Stimulated activated CD8-positive, alpha-beta memory T cell treated with anti-CD3 and anti-CD28 coated beads, Interleukin-4, amount 100 ng/mL, for 24 hours (primary cell): ENCODE measurements at regions not wholly inside any gene's neighbourhood (a gene's known extent, or its start where the extent isn't known, plus 50 kb on each side); places are given as distances from the start of the nearest gene placed in this dataset.
"Not testable (repeated sequence)": the region's sequence is repeated elsewhere in the genome, so short reads cannot be mapped to it uniquely, and the experiment has no call there.

Experiments
- DNase-seq: peaks from one replicate; pipeline ENCODE4 v3.0.0-alpha.2; 2020; ENCODE audit warnings: low read depth

GRCh38 chrX:150052226-150052625, 113.9 kb upstream of the EOLA2 start:
- DNase-seq: no peak

GRCh38 chrX:150058728-150059127, 120.4 kb upstream of the EOLA2 start:
- DNase-seq: no peak

GRCh38 chrX:150060406-150060805, 122.1 kb upstream of the EOLA2 start:
- DNase-seq: no peak

GRCh38 chrX:150062292-150063137, 124.2 kb upstream of the EOLA2 start:
- no peak for DNase-seq

GRCh38 chrX:150063138-150063518, 124.8 kb upstream of the EOLA2 start:
- DNase-seq: no peak

- no peak for DNase-seq
Measured at GRCh38 chrX:150063674-150064073, 125.4 kb upstream of the EOLA2 start.

GRCh38 chrX:150074175-150074574, 135.9 kb upstream of the EOLA2 start:
- no peak for DNase-seq

- no peak for DNase-seq
Measured at GRCh38 chrX:150080497-150080896, 142.2 kb upstream of the EOLA2 start.

- DNase-seq: no peak
Measured at GRCh38 chrX:150081076-150081475, 142.8 kb upstream of the EOLA2 start.

GRCh38 chrX:150084496-150085229, 146.4 kb upstream of the EOLA2 start:
- DNase-seq: no peak

- no peak for DNase-seq
Measured at GRCh38 chrX:150085881-150086280, 147.6 kb upstream of the EOLA2 start.

- no peak for DNase-seq
Measured at GRCh38 chrX:150086371-150086770, 148.1 kb upstream of the EOLA2 start.

GRCh38 chrX:150087612-150088011, 149.3 kb upstream of the EOLA2 start:
- no peak for DNase-seq

- DNase-seq: no peak
Measured at GRCh38 chrX:150088042-150088441, 149.8 kb upstream of the EOLA2 start.

- DNase-seq: no peak
Measured at GRCh38 chrX:150088766-150089518, 150.7 kb upstream of the EOLA2 start.

GRCh38 chrX:150091300-150091699, 153.0 kb upstream of the EOLA2 start:
- not testable (repeated sequence) for DNase-seq

- DNase-seq: no peak
Measured at GRCh38 chrX:150092549-150092948, 154.3 kb upstream of the EOLA2 start.

GRCh38 chrX:150094375-150094774, 156.1 kb upstream of the EOLA2 start:
- DNase-seq: no peak

GRCh38 chrX:150094996-150095395, 156.7 kb upstream of the EOLA2 start:
- no peak for DNase-seq

GRCh38 chrX:150099316-150099715, 161.0 kb upstream of the EOLA2 start:
- no peak for DNase-seq

- no peak for DNase-seq
Measured at GRCh38 chrX:150100261-150100660, 162.0 kb upstream of the EOLA2 start.

GRCh38 chrX:150118476-150118875, 180.2 kb upstream of the EOLA2 start:
- DNase-seq: no peak

- DNase-seq: no peak
Measured at GRCh38 chrX:150119323-150119722, 181.0 kb upstream of the EOLA2 start.
